ENCODE measurements at regions not wholly inside any gene's neighbourhood (a gene's known extent, or its start where the extent isn't known, plus 50 kb on each side); places are given as distances from the start of the nearest gene placed in this dataset.

- no peak for TF ChIP-seq USF1 (IDR thresholded peaks at IDR 0.05; ENCODE audit: borderline replicate concordance, extremely low read length, insufficient read depth, low read depth, low read length)
- TF ChIP-seq CBX5 (IDR thresholded peaks at IDR 0.05; ENCODE audit: low read depth) = no peak
- TF ChIP-seq CTCF (IDR thresholded peaks at IDR 0.05 in 2 of 3, conservative IDR thresholded peaks at IDR 0.05 in 1 of 3; ENCODE audit: control insufficient read depth in 2 of 3, extremely low read depth in 1 of 3, insufficient read depth in 1 of 3, low read depth in 3 of 3, low read length in 3 of 3) = no peak
- TF ChIP-seq, protein P1, sequence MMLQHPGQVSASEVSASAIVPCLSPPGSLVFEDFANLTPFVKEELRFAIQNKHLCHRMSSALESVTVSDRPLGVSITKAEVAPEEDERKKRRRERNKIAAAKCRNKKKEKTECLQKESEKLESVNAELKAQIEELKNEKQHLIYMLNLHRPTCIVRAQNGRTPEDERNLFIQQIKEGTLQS (IDR thresholded peaks at IDR 0.05; ENCODE audit: borderline replicate concordance, extremely low read depth, low read depth, low read length) = no peak
- no peak for TF ChIP-seq ESRRA (IDR thresholded peaks at IDR 0.05; ENCODE audit: low read length)
These were observed 764.4 kb upstream of the NECTIN3 start for GRCh38 chr3:110307065-110307809.

All from GM12878 (cell line).